Activated CD8-positive, alpha-beta T cell treated with anti-CD3 and anti-CD28 coated beads for 36 hours (primary cell): ENCODE measurements at regions not wholly inside any gene's neighbourhood (a gene's known extent, or its start where the extent isn't known, plus 50 kb on each side); places are given as distances from the start of the nearest gene placed in this dataset.
"Not testable (repeated sequence)": the region's sequence is repeated elsewhere in the genome, so short reads cannot be mapped to it uniquely, and the experiment has no call there.

Experiments used
- ATAC-seq: fragments of 200-7000 bp; cut with Tn5 transposase; one replicate; pipeline ENCODE4 v1.10.0; 2021; ENCODE audit warnings: mild to moderate bottlenecking, moderate library complexity
- CTCF ChIA-PET: fragments of 350-600 bp; sonication (Branson Sonifier 250); formaldehyde crosslinking; loops from one replicate; lab custom pipeline; 2021; ENCODE audit warnings: antibody characterized with exemption; lab: Charles Lee
- POLR2A ChIA-PET: fragments of 350-600 bp; sonication (Branson Sonifier 250); formaldehyde crosslinking; loops from one replicate; lab custom pipeline; 2021; ENCODE audit warnings: antibody characterized with exemption; lab: Charles Lee
- DNase-seq: peaks from one replicate; pipeline ENCODE4 v3.0.0-alpha.2; 2020
- H3K27ac Mint-ChIP-seq: one replicate; pipeline ENCODE4 v1.8.0; 2021; ENCODE audit warnings: mild to moderate bottlenecking, mixed read lengths
- H3K27me3 Mint-ChIP-seq: one replicate; pipeline ENCODE4 v1.8.0; 2021; ENCODE audit warnings: mixed read lengths
- H3K36me3 Mint-ChIP-seq: one replicate; pipeline ENCODE4 v1.8.0; 2021; ENCODE audit warnings: low read depth, mixed read lengths
- H3K4me1 Mint-ChIP-seq: one replicate; pipeline ENCODE4 v1.8.0; 2021; ENCODE audit warnings: low read depth, mixed read lengths
- H3K4me3 Mint-ChIP-seq: one replicate; pipeline ENCODE4 v1.8.0; 2021; ENCODE audit warnings: mild to moderate bottlenecking, moderate library complexity, mixed read lengths
- H3K9me3 Mint-ChIP-seq: one replicate; pipeline ENCODE4 v1.8.0; 2021; ENCODE audit warnings: mixed read lengths
- intact Hi-C: fragments of 100-400 bp; cut with micrococcal nuclease; formaldehyde crosslinking; loops from one replicate; pipeline ENCODE4 v1.10.0; 2022
- TF ChIP-seq, protein P1 (sequence below): fragments of 200-600 bp; IDR thresholded peaks from one replicate; pipeline ENCODE4 v1.8.0; 2022; ENCODE audit warnings: antibody characterized with exemption, mild to moderate bottlenecking

- H3K9me3 Mint-ChIP-seq, POLR2A ChIA-PET, ATAC-seq, H3K27me3 Mint-ChIP-seq, DNase-seq, intact Hi-C loops: not testable (repeated sequence)
- Mint-ChIP-seq H3K27ac (peak overlapping the region; percentile 94), H3K4me3 (peak overlapping the region; percentile 76), H3K36me3 (peaks cover 48% of the 10 kb centered on the region), H3K4me1 (peaks cover 67% of the 10 kb centered on the region)
- CTCF ChIA-PET, result interaction anchor here (1.9 kb wide), 2 partner anchors 9 to 25 kb away, joined by 5 to 12 read pairs; no protein-coding TSS in a partner anchor
These were observed 56.6 kb upstream of the TNFAIP8 start for GRCh38 chr5:119299242-119299614.

DNA sequence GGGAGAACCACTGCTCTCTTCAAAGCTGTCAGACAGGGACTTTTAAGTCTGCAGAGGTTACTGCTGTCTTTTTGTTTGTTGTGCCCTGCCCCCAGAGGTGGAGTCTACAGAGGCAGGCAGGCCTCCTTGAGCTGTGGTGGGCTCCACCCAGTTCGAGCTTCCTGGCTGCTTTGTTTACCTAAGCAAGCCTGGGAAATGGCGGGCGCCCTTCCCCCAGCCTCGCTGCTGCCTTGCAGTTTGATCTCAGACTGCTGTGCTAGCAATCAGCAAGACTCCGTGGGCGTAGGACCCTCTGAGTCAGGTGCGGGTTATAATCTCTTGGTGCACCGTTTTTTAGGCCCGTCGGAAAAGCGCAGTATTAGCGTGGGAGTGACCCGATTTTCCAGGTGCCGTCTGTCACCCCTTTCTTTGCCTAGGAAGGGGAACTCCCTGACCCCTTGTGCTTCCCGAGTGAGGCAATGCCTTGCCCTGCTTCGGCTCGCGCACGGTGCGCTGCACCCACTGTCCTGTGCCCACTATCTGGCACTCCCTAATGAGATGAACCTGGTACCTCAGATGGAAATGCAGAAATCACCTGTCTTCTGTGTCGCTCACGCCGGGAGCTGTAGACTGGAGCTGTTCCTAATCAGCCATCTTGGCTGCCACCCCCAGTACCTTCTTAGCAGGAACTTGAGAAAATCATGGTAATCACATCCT lies 56.1 kb upstream of the TNFAIP8 start:
- Mint-ChIP-seq H3K27ac (peak overlapping the region; percentile 94), H3K4me1 (peaks cover 69% of the 10 kb centered on the region), H3K4me3 (peak overlapping the region; percentile 76), H3K36me3 (peaks cover 48% of the 10 kb centered on the region)
- H3K9me3 Mint-ChIP-seq, intact Hi-C loops, ATAC-seq, H3K27me3 Mint-ChIP-seq: not testable (repeated sequence)
- POLR2A ChIA-PET, result interaction anchor here (0.6 to 3.9 kb wide), 5 partner anchors 9 to 42 kb away, joined by 3 to 15 read pairs (median 3); no protein-coding TSS in a partner anchor
- CTCF ChIA-PET, result interaction anchor here (1.0 to 1.9 kb wide), 6 partner anchors 10 to 113 kb away, joined by 3 to 12 read pairs (median 5); no protein-coding TSS in a partner anchor
- DNase-seq, result peak; percentile 98

GRCh38 chr5:119300311-119300670 lies 55.5 kb upstream of the TNFAIP8 start:
- Mint-ChIP-seq H3K4me1 (peaks cover 74% of the 10 kb centered on the region), H3K27ac (peak overlapping the region; percentile 94), H3K27me3 (no peaks in the 10 kb centered on the region), H3K36me3 (peaks cover 44% of the 10 kb centered on the region), H3K9me3 (peaks cover 1% of the 10 kb centered on the region), H3K4me3 (peak overlapping the region; percentile 76)
- ChIA-PET POLR2A (interaction anchor here (0.6 to 3.9 kb wide), 6 partner anchors 8 to 41 kb away, joined by 3 to 15 read pairs (median 3); no protein-coding TSS in a partner anchor), CTCF (interaction anchor here (0.7 to 1.9 kb wide), 7 partner anchors 10 to 112 kb away, joined by 3 to 12 read pairs (median 5); no protein-coding TSS in a partner anchor)
- DNase-seq, result no peak
- TF ChIP-seq, protein P1, sequence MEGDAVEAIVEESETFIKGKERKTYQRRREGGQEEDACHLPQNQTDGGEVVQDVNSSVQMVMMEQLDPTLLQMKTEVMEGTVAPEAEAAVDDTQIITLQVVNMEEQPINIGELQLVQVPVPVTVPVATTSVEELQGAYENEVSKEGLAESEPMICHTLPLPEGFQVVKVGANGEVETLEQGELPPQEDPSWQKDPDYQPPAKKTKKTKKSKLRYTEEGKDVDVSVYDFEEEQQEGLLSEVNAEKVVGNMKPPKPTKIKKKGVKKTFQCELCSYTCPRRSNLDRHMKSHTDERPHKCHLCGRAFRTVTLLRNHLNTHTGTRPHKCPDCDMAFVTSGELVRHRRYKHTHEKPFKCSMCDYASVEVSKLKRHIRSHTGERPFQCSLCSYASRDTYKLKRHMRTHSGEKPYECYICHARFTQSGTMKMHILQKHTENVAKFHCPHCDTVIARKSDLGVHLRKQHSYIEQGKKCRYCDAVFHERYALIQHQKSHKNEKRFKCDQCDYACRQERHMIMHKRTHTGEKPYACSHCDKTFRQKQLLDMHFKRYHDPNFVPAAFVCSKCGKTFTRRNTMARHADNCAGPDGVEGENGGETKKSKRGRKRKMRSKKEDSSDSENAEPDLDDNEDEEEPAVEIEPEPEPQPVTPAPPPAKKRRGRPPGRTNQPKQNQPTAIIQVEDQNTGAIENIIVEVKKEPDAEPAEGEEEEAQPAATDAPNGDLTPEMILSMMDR, result no peak
- no peak for ATAC-seq
- intact Hi-C loops, result no loop called here

DNA sequence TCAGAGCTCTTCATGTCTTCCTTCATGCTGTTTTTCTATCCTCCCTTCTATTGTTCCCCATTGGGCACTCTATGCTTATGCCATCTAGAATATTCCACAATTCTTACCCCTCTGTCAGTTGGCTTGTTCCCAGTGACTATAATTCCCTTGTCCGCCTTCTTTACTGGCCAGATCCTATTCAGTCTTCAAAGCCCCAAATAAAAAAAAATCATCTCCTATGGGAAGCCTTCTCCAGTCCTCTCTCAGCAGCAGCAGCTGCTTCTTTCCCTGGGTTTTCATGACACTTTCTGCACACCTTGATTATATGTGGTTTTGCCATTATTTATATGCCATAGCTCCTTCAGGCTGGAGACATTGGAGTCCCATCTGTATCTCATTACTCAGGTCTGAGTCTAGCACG lies 54.6 kb upstream of the TNFAIP8 start:
- H3K4me3 Mint-ChIP-seq, result no peak overlapping the region
- intact Hi-C loops, result no loop called here
- H3K27ac Mint-ChIP-seq, result peak overlapping the region; percentile 94
- peaks cover 82% of the 10 kb centered on the region for H3K4me1 Mint-ChIP-seq
- TF ChIP-seq, protein P1, result no peak
- H3K36me3 Mint-ChIP-seq, result peaks cover 47% of the 10 kb centered on the region
- no peaks in the 10 kb centered on the region for H3K27me3 Mint-ChIP-seq
- ChIA-PET POLR2A (interaction anchor here (0.9 to 3.9 kb wide), 5 partner anchors 11 to 26 kb away, joined by 3 to 15 read pairs (median 3); no protein-coding TSS in a partner anchor), CTCF (interaction anchor here (0.6 to 4.6 kb wide), 8 partner anchors 11 to 313 kb away, joined by 3 to 14 read pairs (median 6); partner anchors contain the start of gene DTWD2)
- DNase-seq (no peak), ATAC-seq (no peak)
- H3K9me3 Mint-ChIP-seq, result peaks cover 1% of the 10 kb centered on the region

GRCh38 chr5:119301906-119302305 lies 53.9 kb upstream of the TNFAIP8 start:
- H3K4me1 Mint-ChIP-seq, result peaks cover 87% of the 10 kb centered on the region
- peaks cover 47% of the 10 kb centered on the region for H3K36me3 Mint-ChIP-seq
- ATAC-seq (no peak), DNase-seq (no peak)
- CTCF ChIA-PET, result interaction anchor here (1.1 to 4.6 kb wide), 7 partner anchors 11 to 110 kb away, joined by 4 to 14 read pairs (median 9); no protein-coding TSS in a partner anchor
- no peak overlapping the region for H3K4me3 Mint-ChIP-seq
- no peaks in the 10 kb centered on the region for H3K27me3 Mint-ChIP-seq
- intact Hi-C loops, result no loop called here
- TF ChIP-seq, protein P1, result no peak
- POLR2A ChIA-PET, result interaction anchor here (0.6 to 3.9 kb wide), 5 partner anchors 11 to 55 kb away, joined by 3 to 15 read pairs (median 3); no protein-coding TSS in a partner anchor
- peaks cover under 1% of the 10 kb centered on the region for H3K9me3 Mint-ChIP-seq
- H3K27ac Mint-ChIP-seq, result peak overlapping the region; percentile 88
